H1 (cell line): ENCODE measurements at regions not wholly inside any gene's neighbourhood (a gene's known extent, or its start where the extent isn't known, plus 50 kb on each side); places are given as distances from the start of the nearest gene placed in this dataset.

Experiments
- CTCF ChIA-PET: fragments of 300-600 bp; sonication (Branson Sonifier 250); formaldehyde crosslinking; loops from one replicate; lab custom pipeline; 2021; ENCODE audit not compliant: partially characterized antibody; lab: Charles Lee
- POLR2A ChIA-PET: fragments of 300-600 bp; sonication (Branson Sonifier 250); formaldehyde crosslinking; loops from one replicate; lab custom pipeline; 2021; ENCODE audit warnings: inconsistent platforms; ENCODE audit not compliant: partially characterized antibody; lab: Charles Lee
- DNase-seq, 2 experiments: peaks; one replicate each; pipeline versions ENCODE4 v3.0.0 to v3.0.0-alpha.2; 2010 to 2022; ENCODE audit warnings: low spot score in 2 of 2, low read depth in 1 of 2, mixed read lengths in 1 of 2
- FAIRE-seq: peaks from 2 replicates; lab custom pipeline; 2011; peaks lifted over from hg19 to GRCh38; lab: Jason Lieb, UNC
- H2AFZ ChIP-seq: 2 replicates; pipeline ENCODE4 v1.8.1; 2012; ENCODE audit warnings: low read length, inconsistent platforms
- H2AK5ac ChIP-seq: 2 replicates; pipeline ENCODE4 v1.6.1; 2013; ENCODE audit warnings: low read depth, low read length
- H2BK120ac ChIP-seq: replicated peaks from 2 replicates; pipeline ENCODE3; 2013; ENCODE audit warnings: low read depth, low read length, inconsistent platforms
- H2BK12ac ChIP-seq: 2 replicates; pipeline ENCODE4 v1.6.1; 2013; ENCODE audit warnings: low read depth, low read length
- H2BK15ac ChIP-seq: 2 replicates; pipeline ENCODE4 v1.6.1; 2013; ENCODE audit warnings: low read length
- H2BK20ac ChIP-seq: 2 replicates; pipeline ENCODE4 v1.6.1; 2013; ENCODE audit warnings: low read length
- H2BK5ac ChIP-seq: 2 replicates; pipeline ENCODE4 v1.6.1; 2013; ENCODE audit warnings: low read depth, low read length
- H3K14ac ChIP-seq: 2 replicates; pipeline ENCODE4 v1.6.1; 2013; ENCODE audit warnings: inconsistent platforms; ENCODE audit not compliant: insufficient read length
- H3K18ac ChIP-seq: 2 replicates; pipeline ENCODE4 v1.6.1; 2013; ENCODE audit warnings: low read length; ENCODE audit errors: extremely low read depth
- H3K23ac ChIP-seq: 2 replicates; pipeline ENCODE4 v1.6.1; 2013; ENCODE audit warnings: inconsistent platforms; ENCODE audit not compliant: insufficient read length
- H3K23me2 ChIP-seq: 2 replicates; pipeline ENCODE4 v1.6.1; 2013; ENCODE audit warnings: low read depth, low read length
- H3K27ac ChIP-seq: 2 replicates; pipeline ENCODE4 v1.6.1; 2011; ENCODE audit warnings: low read depth, low read length, inconsistent platforms
- H3K27me3 ChIP-seq, 4 experiments: replicated peaks in 1 of 4; 1 replicate in 1 of 4; 2 replicates in 3 of 4; pipeline versions ENCODE4 v1.6.1 to v1.8.1; 2011 to 2013; ENCODE audit warnings: low read length in 3 of 4, mild to moderate bottlenecking in 3 of 4, inconsistent platforms in 2 of 4, mixed read lengths in 2 of 4, moderate library complexity in 1 of 4; ENCODE audit not compliant: control insufficient read depth in 3 of 4, insufficient read depth in 3 of 4; ENCODE audit errors: extremely low read depth in 1 of 4
- H3K36me3 ChIP-seq, 4 experiments: 2 replicates each; pipeline versions ENCODE4 v1.6.1 to v1.8.1; 2011 to 2013; ENCODE audit warnings: mild to moderate bottlenecking in 4 of 4, low read length in 3 of 4, moderate library complexity in 2 of 4, control low read depth in 1 of 4, inconsistent platforms in 1 of 4; ENCODE audit not compliant: insufficient read depth in 4 of 4, control insufficient read depth in 2 of 4
- H3K4ac ChIP-seq: replicated peaks from 2 replicates; pipeline ENCODE3; 2013; ENCODE audit warnings: low read length, low read depth, mixed read lengths, inconsistent platforms; ENCODE audit not compliant: insufficient read length
- H3K4me1 ChIP-seq, 4 experiments: replicated peaks in 1 of 4; 1 replicate in 1 of 4; 2 replicates in 3 of 4; pipeline versions ENCODE4 v1.6.1 to v1.8.1; 2011 to 2013; ENCODE audit warnings: low read length in 3 of 4, inconsistent platforms in 2 of 4, mixed read lengths in 1 of 4; ENCODE audit not compliant: insufficient read depth in 4 of 4, control insufficient read depth in 3 of 4
- H3K4me2 ChIP-seq, 2 experiments: 2 replicates each; pipeline versions ENCODE4 v1.6.1 to v1.8.1; 2011 to 2013; ENCODE audit warnings: low read depth in 2 of 2, low read length in 2 of 2, control low read depth in 1 of 2, inconsistent platforms in 1 of 2, mild to moderate bottlenecking in 1 of 2; ENCODE audit not compliant: insufficient read depth in 1 of 2
- H3K4me3 ChIP-seq, 4 experiments: fragments of 200-600, 300-600 bp in 1 of 4; sonication (generic), shearing (Covaris generic), sonication (Bioruptor Twin) in 1 of 4; 2 replicates each; pipeline versions ENCODE4 v1.5.1 to v1.8.1; 2011 to 2016; ENCODE audit warnings: low read length in 4 of 4, low read depth in 3 of 4, control low read depth in 2 of 4, inconsistent platforms in 2 of 4, mild to moderate bottlenecking in 2 of 4, mixed read lengths in 1 of 4, moderate library complexity in 1 of 4; ENCODE audit not compliant: insufficient read depth in 2 of 4; ENCODE audit errors: extremely low read depth in 1 of 4
- H3K56ac ChIP-seq: replicated peaks from 2 replicates; pipeline ENCODE3; 2013; ENCODE audit warnings: low read depth, mild to moderate bottlenecking, mixed read lengths, low read length, inconsistent platforms; ENCODE audit not compliant: insufficient read length
- H3K79me1 ChIP-seq: 2 replicates; pipeline ENCODE4 v1.6.1; 2013; ENCODE audit warnings: low read depth, low read length, control low read depth
- H3K79me2 ChIP-seq, 2 experiments: 2 replicates each; pipeline versions ENCODE4 v1.6.1 to v1.8.1; 2012 to 2013; ENCODE audit warnings: low read length in 2 of 2, mild to moderate bottlenecking in 2 of 2, inconsistent platforms in 1 of 2; ENCODE audit not compliant: insufficient read depth in 2 of 2, control insufficient read depth in 1 of 2
- H3K9ac ChIP-seq, 4 experiments: replicated peaks in 1 of 4; 1 replicate in 1 of 4; 2 replicates in 3 of 4; pipeline versions ENCODE4 v1.6.1 to v1.8.1; 2011 to 2013; ENCODE audit warnings: low read depth in 3 of 4, low read length in 3 of 4, control low read depth in 2 of 4, mild to moderate bottlenecking in 2 of 4, moderate library complexity in 2 of 4, inconsistent platforms in 1 of 4; ENCODE audit errors: extremely low read depth in 1 of 4
- H3K9me3 ChIP-seq, 2 experiments: 2 replicates each; pipeline versions ENCODE4 v1.6.1 to v1.8.1; 2012 to 2013; ENCODE audit warnings: mild to moderate bottlenecking in 2 of 2, moderate library complexity in 2 of 2, control low read depth in 1 of 2, inconsistent platforms in 1 of 2, low read depth in 1 of 2, low read length in 1 of 2, mixed read lengths in 1 of 2; ENCODE audit not compliant: insufficient read depth in 2 of 2
- H4K20me1 ChIP-seq, 2 experiments: replicated peaks in 1 of 2; 2 replicates each; pipeline versions ENCODE3 to v1.8.1; 2011 to 2013; ENCODE audit warnings: inconsistent platforms in 2 of 2, low read length in 2 of 2, mild to moderate bottlenecking in 1 of 2; ENCODE audit not compliant: insufficient read depth in 2 of 2, control insufficient read depth in 1 of 2
- H4K5ac ChIP-seq: 2 replicates; pipeline ENCODE4 v1.6.1; 2013; ENCODE audit warnings: low read length, low read depth, mixed read lengths, inconsistent platforms; ENCODE audit not compliant: insufficient read length
- H4K8ac ChIP-seq: 2 replicates; pipeline ENCODE4 v1.8.0; 2013; ENCODE audit warnings: mild to moderate bottlenecking, moderate library complexity, low read length, inconsistent platforms; ENCODE audit not compliant: insufficient read depth; ENCODE audit errors: extremely low read depth
- H4K91ac ChIP-seq: replicated peaks from 2 replicates; pipeline ENCODE3; 2013; ENCODE audit warnings: low read length, mixed read lengths, inconsistent platforms; ENCODE audit not compliant: insufficient read length
- BCL11A ChIP-seq, 2 experiments: IDR thresholded peaks; one replicate each; pipeline ENCODE4 v1.6.1; 2011; ENCODE audit warnings: low read depth in 2 of 2, low read length in 2 of 2, mild to moderate bottlenecking in 2 of 2
- WGBS, 2 experiments: shearing (Covaris generic) in 1 of 2; methylation state at CpG; one replicate each; pipeline versions ENCODE4 v1.1.6 to v1.1.7; 2013 to 2015; ENCODE audit warnings: low lambda C conversion rate in 2 of 2, mixed read lengths in 2 of 2, inconsistent platforms in 1 of 2, low coverage in 1 of 2, missing lambda C conversion rate in 1 of 2; ENCODE audit not compliant: insufficient replicate concordance in 2 of 2, insufficient coverage in 1 of 2, insufficient read length in 1 of 2; ENCODE audit errors: extremely low coverage in 1 of 2, missing lambda C conversion rate in 1 of 2; 5-methylcytosine and 5-hydroxymethylcytosine counted together

DNA sequence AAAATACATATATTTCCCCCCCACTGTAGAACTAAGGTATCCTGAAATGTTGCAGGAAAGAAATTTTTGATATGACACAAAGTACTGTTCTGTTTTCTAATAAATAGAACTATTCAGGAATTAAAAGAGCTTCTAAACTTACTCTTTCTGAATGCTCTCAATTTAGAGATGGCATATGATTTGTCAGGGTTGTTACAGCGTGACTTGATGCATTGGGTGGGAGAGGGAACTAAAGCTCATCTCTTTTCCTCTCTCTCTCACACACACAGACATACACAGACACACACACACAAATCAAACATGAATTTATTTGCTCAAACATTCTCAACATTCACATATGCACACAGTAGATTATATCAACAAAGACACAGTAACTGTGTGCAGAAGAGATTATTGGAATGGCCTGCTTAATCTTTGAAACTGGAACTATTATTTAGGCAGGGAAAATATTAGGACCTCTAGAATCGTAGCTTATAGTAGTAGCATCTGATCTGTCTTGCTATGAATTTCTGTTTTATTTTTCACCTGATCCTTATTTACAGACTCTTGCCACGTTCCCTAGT, 807.4 kb upstream of the GBE1 start:
- no peaks in the 10 kb centered on the region for H3K9me3 ChIP-seq
- 90% methylated on average over 3 of the region's 3 CpGs; no CpG with 5 or more reads in 1 of the 2 experiments for WGBS, 2 experiments
- H3K4me2 ChIP-seq: no peak overlapping the region
- ChIA-PET CTCF (no interaction called here), POLR2A (no interaction called here)
- H3K14ac ChIP-seq: no peak overlapping the region
- H3K23ac ChIP-seq: no peak overlapping the region
- H2BK120ac ChIP-seq: no peak overlapping the region
- H3K27me3 ChIP-seq: no peaks in the 10 kb centered on the region
- DNase-seq: no peak
- H3K27ac ChIP-seq: no peak overlapping the region
- H3K18ac ChIP-seq: no peak overlapping the region
- H2AK5ac ChIP-seq: no peak overlapping the region
- no peak for FAIRE-seq
- no peak overlapping the region for H3K56ac ChIP-seq
- no peak for TF ChIP-seq BCL11A (IDR thresholded peaks at IDR 0.05; ENCODE audit: low read depth in 2 of 2, low read length in 2 of 2)
- H3K79me2 ChIP-seq: no peaks in the 10 kb centered on the region
- H3K4me3 ChIP-seq: no peak overlapping the region
- H2BK12ac ChIP-seq: no peak overlapping the region
- no peak overlapping the region for H2BK15ac ChIP-seq
- no peaks in the 10 kb centered on the region for H4K20me1 ChIP-seq
- no peak overlapping the region for H2BK5ac ChIP-seq
- H4K8ac ChIP-seq: no peak overlapping the region
- H3K4me1 ChIP-seq: no peaks in the 10 kb centered on the region
- no peak overlapping the region for H2AFZ ChIP-seq
- no peak overlapping the region for H2BK20ac ChIP-seq
- no peaks in the 10 kb centered on the region; a peak in 1 of 8 replicates for H3K36me3 ChIP-seq
- H3K9ac ChIP-seq: no peak overlapping the region
- H4K5ac ChIP-seq: no peak overlapping the region
- H3K23me2 ChIP-seq: no peaks in the 10 kb centered on the region
- no peak overlapping the region for H4K91ac ChIP-seq
- no peaks in the 10 kb centered on the region for H3K79me1 ChIP-seq
- H3K4ac ChIP-seq: no peak overlapping the region
